ENCODE measurements at regions not wholly inside any gene's neighbourhood (a gene's known extent, or its start where the extent isn't known, plus 50 kb on each side); places are given as distances from the start of the nearest gene placed in this dataset.
A peak's percentile ranks its signal among the peaks of the same experiment; 100 is the strongest.

DNA sequence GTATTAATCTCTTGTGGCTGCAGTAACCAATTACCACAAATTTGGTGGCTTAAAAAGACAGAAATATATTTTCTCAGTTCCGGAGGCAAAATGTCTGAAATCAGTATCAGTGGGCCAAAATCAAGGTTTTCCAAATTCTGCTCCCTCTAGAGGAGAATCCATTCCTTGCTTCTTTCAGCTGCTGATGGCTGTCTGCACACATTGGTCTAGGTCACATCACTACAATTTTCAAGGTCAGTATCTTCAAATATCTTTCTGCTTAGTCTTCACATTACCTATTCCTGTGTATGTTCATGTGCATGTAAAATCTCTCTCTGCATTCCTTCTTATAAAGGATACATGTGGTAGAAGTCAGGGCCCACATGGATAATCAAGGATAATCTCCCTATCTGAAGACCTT lies 999.4 kb downstream of the KCNT2 start:
- ChIA-PET CTCF (no interaction called here), POLR2A (interaction anchor here (0.7 kb wide), 1 partner anchor 308 kb away, joined by 6 read pairs; no protein-coding TSS in a partner anchor)
- Histone ChIP-seq H3K4me3 (ENCODE audit: low read depth, low read length) (no peak overlapping the region), H3K4me1 (no peaks in the 10 kb centered on the region), H3K27me3 (replicated peaks; ENCODE audit: control insufficient read depth, insufficient read depth, low read length) (no peaks in the 10 kb centered on the region), H3K36me3 (ENCODE audit: control insufficient read depth, insufficient read depth, low read length) (no peaks in the 10 kb centered on the region), H3K9me3 (no peaks in the 10 kb centered on the region)
- Mint-ChIP-seq H3K4me1 (ENCODE audit: low read depth, unreplicated experiment) (no peaks in the 10 kb centered on the region), H3K27me3 (ENCODE audit: insufficient read depth, unreplicated experiment) (no peaks in the 10 kb centered on the region), H3K27ac (ENCODE audit: unreplicated experiment) (no peak overlapping the region), H3K4me3 (ENCODE audit: unreplicated experiment) (no peak overlapping the region), H3K36me3 (ENCODE audit: insufficient read depth, unreplicated experiment) (no peaks in the 10 kb centered on the region), H3K9me3 (ENCODE audit: unreplicated experiment) (no peaks in the 10 kb centered on the region)
- intact Hi-C loops (cut with micrococcal nuclease; ENCODE audit: unreplicated experiment), result no loop called here
- TF ChIP-seq, protein P1, sequence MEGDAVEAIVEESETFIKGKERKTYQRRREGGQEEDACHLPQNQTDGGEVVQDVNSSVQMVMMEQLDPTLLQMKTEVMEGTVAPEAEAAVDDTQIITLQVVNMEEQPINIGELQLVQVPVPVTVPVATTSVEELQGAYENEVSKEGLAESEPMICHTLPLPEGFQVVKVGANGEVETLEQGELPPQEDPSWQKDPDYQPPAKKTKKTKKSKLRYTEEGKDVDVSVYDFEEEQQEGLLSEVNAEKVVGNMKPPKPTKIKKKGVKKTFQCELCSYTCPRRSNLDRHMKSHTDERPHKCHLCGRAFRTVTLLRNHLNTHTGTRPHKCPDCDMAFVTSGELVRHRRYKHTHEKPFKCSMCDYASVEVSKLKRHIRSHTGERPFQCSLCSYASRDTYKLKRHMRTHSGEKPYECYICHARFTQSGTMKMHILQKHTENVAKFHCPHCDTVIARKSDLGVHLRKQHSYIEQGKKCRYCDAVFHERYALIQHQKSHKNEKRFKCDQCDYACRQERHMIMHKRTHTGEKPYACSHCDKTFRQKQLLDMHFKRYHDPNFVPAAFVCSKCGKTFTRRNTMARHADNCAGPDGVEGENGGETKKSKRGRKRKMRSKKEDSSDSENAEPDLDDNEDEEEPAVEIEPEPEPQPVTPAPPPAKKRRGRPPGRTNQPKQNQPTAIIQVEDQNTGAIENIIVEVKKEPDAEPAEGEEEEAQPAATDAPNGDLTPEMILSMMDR (IDR thresholded peaks at IDR 0.05; ENCODE audit: insufficient read depth in 1 of 2, low read depth in 1 of 2, low read length in 1 of 2, severe bottlenecking in 1 of 2, unreplicated experiment in 1 of 2), result peak in 1 of 2 experiments; percentile 17
- DNase-seq, result no peak
- BruUV-seq (replicated peaks), result no TSS peak

DNA sequence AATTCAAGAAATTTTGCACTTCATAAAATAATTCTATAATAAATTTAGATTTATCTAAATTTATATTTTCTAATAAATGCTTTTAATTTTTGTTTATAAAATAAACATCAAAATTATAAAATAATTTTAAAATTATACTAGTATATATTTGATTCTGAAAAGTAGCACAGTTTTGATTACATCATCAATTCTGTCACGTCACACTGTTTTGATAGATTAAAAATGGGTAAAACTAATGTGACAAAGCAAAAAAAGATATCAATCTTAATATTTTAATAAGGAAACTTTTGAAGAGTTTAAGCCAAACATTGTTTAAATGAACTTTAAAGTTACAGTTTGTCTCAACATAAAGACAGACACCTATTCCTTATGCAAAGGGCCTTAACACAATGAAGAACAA lies 1001.8 kb downstream of the KCNT2 start:
- H3K9me3 ChIP-seq, result no peaks in the 10 kb centered on the region
- H3K4me3 ChIP-seq (ENCODE audit: low read depth, low read length), result no peak overlapping the region
- Mint-ChIP-seq H3K4me3 (ENCODE audit: unreplicated experiment) (no peak overlapping the region), H3K9me3 (ENCODE audit: unreplicated experiment) (no peaks in the 10 kb centered on the region), H3K4me1 (ENCODE audit: low read depth, unreplicated experiment) (no peaks in the 10 kb centered on the region), H3K36me3 (ENCODE audit: insufficient read depth, unreplicated experiment) (no peaks in the 10 kb centered on the region), H3K27ac (ENCODE audit: unreplicated experiment) (no peak overlapping the region), H3K27me3 (ENCODE audit: insufficient read depth, unreplicated experiment) (no peaks in the 10 kb centered on the region)
- no peaks in the 10 kb centered on the region for H3K4me1 ChIP-seq
- no peak for DNase-seq
- no TSS peak for BruUV-seq (replicated peaks)
- H3K36me3 ChIP-seq (ENCODE audit: control insufficient read depth, insufficient read depth, low read length), result no peaks in the 10 kb centered on the region
- ChIA-PET CTCF (no interaction called here), POLR2A (no interaction called here)
- TF ChIP-seq, protein P1 (IDR thresholded peaks at IDR 0.05; ENCODE audit: insufficient read depth in 1 of 2, low read depth in 1 of 2, low read length in 1 of 2, severe bottlenecking in 1 of 2, unreplicated experiment in 1 of 2), result no peak
- intact Hi-C loops (cut with micrococcal nuclease; ENCODE audit: unreplicated experiment), result no loop called here
- no peaks in the 10 kb centered on the region for H3K27me3 ChIP-seq (replicated peaks; ENCODE audit: control insufficient read depth, insufficient read depth, low read length)

DNA sequence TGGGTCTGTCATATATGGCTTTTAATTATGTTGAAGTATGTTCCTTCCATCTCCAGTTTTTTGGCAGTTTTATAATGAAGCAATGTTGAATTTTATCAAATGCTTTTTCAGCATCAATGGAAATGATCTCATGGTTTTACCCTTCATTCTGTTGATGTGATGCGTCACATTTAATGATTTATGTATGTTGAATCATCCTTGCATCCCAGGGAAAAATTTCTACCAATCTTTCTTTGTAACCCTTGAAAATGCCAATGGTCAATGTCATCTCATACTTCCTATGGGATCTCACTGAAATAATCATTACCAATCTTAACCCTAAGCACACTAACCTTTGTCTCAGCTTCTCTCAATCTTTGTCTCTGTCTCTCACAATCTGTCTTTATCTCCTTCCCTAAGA lies 1004.0 kb downstream of the KCNT2 start:
- no peaks in the 10 kb centered on the region for H3K27me3 ChIP-seq (replicated peaks; ENCODE audit: control insufficient read depth, insufficient read depth, low read length)
- intact Hi-C loops (cut with micrococcal nuclease; ENCODE audit: unreplicated experiment), result no loop called here
- CTCF ChIA-PET, result no interaction called here
- no TSS peak for BruUV-seq (replicated peaks)
- Mint-ChIP-seq H3K36me3 (ENCODE audit: insufficient read depth, unreplicated experiment) (no peaks in the 10 kb centered on the region), H3K27me3 (ENCODE audit: insufficient read depth, unreplicated experiment) (peaks cover 2% of the 10 kb centered on the region), H3K27ac (ENCODE audit: unreplicated experiment) (no peak overlapping the region), H3K4me3 (ENCODE audit: unreplicated experiment) (no peak overlapping the region), H3K4me1 (ENCODE audit: low read depth, unreplicated experiment) (no peaks in the 10 kb centered on the region), H3K9me3 (ENCODE audit: unreplicated experiment) (no peaks in the 10 kb centered on the region)
- no peaks in the 10 kb centered on the region for H3K36me3 ChIP-seq (ENCODE audit: control insufficient read depth, insufficient read depth, low read length)
- TF ChIP-seq, protein P1 (IDR thresholded peaks at IDR 0.05; ENCODE audit: insufficient read depth in 1 of 2, low read depth in 1 of 2, low read length in 1 of 2, severe bottlenecking in 1 of 2, unreplicated experiment in 1 of 2), result no peak
- no peaks in the 10 kb centered on the region for H3K9me3 ChIP-seq
- no peak for DNase-seq
- H3K4me3 ChIP-seq (ENCODE audit: low read depth, low read length), result no peak overlapping the region
- no peaks in the 10 kb centered on the region for H3K4me1 ChIP-seq
- POLR2A ChIA-PET, result no interaction called here
